Nephron (organoid): ENCODE measurements at regions not wholly inside any gene's neighbourhood (a gene's known extent, or its start where the extent isn't known, plus 50 kb on each side); places are given as distances from the start of the nearest gene placed in this dataset.

Experiments used
- H3K27ac Mint-ChIP-seq, 3 experiments: 2 replicates each; pipeline ENCODE4 v1.8.0; 2020; ENCODE audit warnings: mixed read lengths in 3 of 3, mild to moderate bottlenecking in 2 of 3, moderate library complexity in 1 of 3
- H3K27me3 Mint-ChIP-seq: 2 replicates; pipeline ENCODE4 v1.8.0; 2021; ENCODE audit warnings: low read depth, mild to moderate bottlenecking, moderate library complexity, mixed read lengths
- H3K36me3 Mint-ChIP-seq: 2 replicates; pipeline ENCODE4 v1.8.0; 2020; ENCODE audit warnings: low read depth, mixed read lengths
- H3K4me1 Mint-ChIP-seq: 2 replicates; pipeline ENCODE4 v1.8.0; 2020; ENCODE audit warnings: mixed read lengths
- H3K4me3 Mint-ChIP-seq, 3 experiments: 2 replicates each; pipeline ENCODE4 v1.8.0; 2020; ENCODE audit warnings: mild to moderate bottlenecking in 3 of 3, mixed read lengths in 3 of 3, moderate library complexity in 2 of 3
- H3K9me3 Mint-ChIP-seq: 2 replicates; pipeline ENCODE4 v1.8.0; 2020; ENCODE audit warnings: mixed read lengths
- CTCF ChIP-seq, 3 experiments: fragments of 200-600 bp; sonication (generic); IDR thresholded peaks; one replicate each; pipeline ENCODE4 v1.5.0; 2021; ENCODE audit warnings: antibody characterized with exemption in 3 of 3; ENCODE audit not compliant: unreplicated experiment in 3 of 3

GRCh38 chr5:34516166-34516565 lies 140.0 kb upstream of the RAI14 start:
- no peaks in the 10 kb centered on the region for H3K9me3 Mint-ChIP-seq
- H3K4me1 Mint-ChIP-seq: peaks cover 13% of the 10 kb centered on the region
- no peaks in the 10 kb centered on the region for H3K27me3 Mint-ChIP-seq
- no peaks in the 10 kb centered on the region for H3K36me3 Mint-ChIP-seq
- no peak overlapping the region for H3K4me3 Mint-ChIP-seq
- H3K27ac Mint-ChIP-seq: peak overlapping the region in 1 of 3 experiments; percentile 8
- TF ChIP-seq CTCF (IDR thresholded peaks at IDR 0.05; ENCODE audit: unreplicated experiment in 3 of 3): no peak

- no peak for TF ChIP-seq CTCF (IDR thresholded peaks at IDR 0.05; ENCODE audit: unreplicated experiment in 3 of 3)
- Mint-ChIP-seq H3K4me3 (no peak overlapping the region), H3K36me3 (no peaks in the 10 kb centered on the region)
Observed at GRCh38 chr5:34516686-34517085, 139.4 kb upstream of the RAI14 start.

GRCh38 chr5:34517249-34517648 lies 138.9 kb upstream of the RAI14 start:
- Mint-ChIP-seq H3K4me1 (peaks cover 2% of the 10 kb centered on the region), H3K4me3 (no peak overlapping the region), H3K27ac (peak overlapping the region in 1 of 3 experiments; percentile 6), H3K36me3 (no peaks in the 10 kb centered on the region), H3K9me3 (no peaks in the 10 kb centered on the region), H3K27me3 (no peaks in the 10 kb centered on the region)
- TF ChIP-seq CTCF (IDR thresholded peaks at IDR 0.05; ENCODE audit: unreplicated experiment in 3 of 3): no peak

More at GRCh38 chr5:34516686-34517085, 139.4 kb upstream of the RAI14 start:
- no peaks in the 10 kb centered on the region for H3K27me3 Mint-ChIP-seq
- peaks cover 8% of the 10 kb centered on the region for H3K4me1 Mint-ChIP-seq
- no peaks in the 10 kb centered on the region for H3K9me3 Mint-ChIP-seq
- peak overlapping the region in 1 of 3 experiments; percentile 8 for H3K27ac Mint-ChIP-seq

- H3K4me3 Mint-ChIP-seq: no peak overlapping the region
Observed at GRCh38 chr5:34519489-34520220, 136.5 kb upstream of the RAI14 start.

GRCh38 chr5:34521628-34522290 lies 134.4 kb upstream of the RAI14 start:
- Mint-ChIP-seq H3K9me3 (no peaks in the 10 kb centered on the region), H3K27ac (peak overlapping the region; percentile 40 to 54 (median 49)), H3K4me1 (peaks cover 12% of the 10 kb centered on the region), H3K36me3 (no peaks in the 10 kb centered on the region), H3K27me3 (no peaks in the 10 kb centered on the region), H3K4me3 (no peak overlapping the region)
- TF ChIP-seq CTCF (IDR thresholded peaks at IDR 0.05; ENCODE audit: unreplicated experiment in 3 of 3): no peak

More at GRCh38 chr5:34519489-34520220, 136.5 kb upstream of the RAI14 start:
- H3K36me3 Mint-ChIP-seq: no peaks in the 10 kb centered on the region
- no peak overlapping the region for H3K27ac Mint-ChIP-seq
- H3K9me3 Mint-ChIP-seq: no peaks in the 10 kb centered on the region
- H3K4me1 Mint-ChIP-seq: peaks cover 12% of the 10 kb centered on the region
- no peak for TF ChIP-seq CTCF (IDR thresholded peaks at IDR 0.05; ENCODE audit: unreplicated experiment in 3 of 3)
- H3K27me3 Mint-ChIP-seq: no peaks in the 10 kb centered on the region
